GM12878 (cell line): ENCODE measurements at regions not wholly inside any gene's neighbourhood (a gene's known extent, or its start where the extent isn't known, plus 50 kb on each side); places are given as distances from the start of the nearest gene placed in this dataset.

ENCODE experiments used
- ATAC-seq: fragments of 200-7000 bp; cut with Tn5 transposase; 3 replicates; pipeline ENCODE4 v1.9.1; 2020; ENCODE audit warnings: mild to moderate bottlenecking, moderate library complexity
- BruUV-seq: library from RNA; stranded (reverse); fragments of 400-500 nt; replicated peaks from 2 replicates; lab custom pipeline; 2021; lab: Mats Ljungman, UMichigan
- CTCF ChIA-PET: fragments of 300-600 bp; sonication (Branson Sonifier 250); formaldehyde crosslinking; extraction: SDS; loops from one replicate; lab custom pipeline; 2021; ENCODE audit warnings: inconsistent platforms; lab: Yijun Ruan, JAX
- POLR2A ChIA-PET: fragments of 350-600 bp; formaldehyde crosslinking; extraction: SDS; loops from one replicate; lab custom pipeline; 2021; ENCODE audit warnings: inconsistent platforms; lab: Charles Lee
- RAD21 ChIA-PET: fragments of 300-600 bp; sonication (Branson Sonifier 250); formaldehyde crosslinking; loops from one replicate; lab custom pipeline; 2023; ENCODE audit warnings: antibody characterized with exemption; ENCODE audit not compliant: unreplicated experiment; lab: Charles Lee
- SMC1A ChIA-PET: fragments of 300-600 bp; sonication (Branson Sonifier 250); formaldehyde crosslinking; loops from one replicate; lab custom pipeline; 2023; ENCODE audit not compliant: unreplicated experiment, uncharacterized antibody; lab: Charles Lee
- DNase-seq: peaks from one replicate; pipeline ENCODE4 v3.0.0-alpha.2; 2011; ENCODE audit warnings: low read depth, low spot score
- FAIRE-seq: peaks from 3 replicates; lab custom pipeline; 2011; peaks lifted over from hg19 to GRCh38; lab: Jason Lieb, UNC
- H2AFZ ChIP-seq: 2 replicates; pipeline ENCODE4 v1.6.0; 2011; ENCODE audit warnings: low read depth, low read length, control low read depth; ENCODE audit not compliant: control insufficient read depth
- H3K27ac ChIP-seq: 2 replicates; pipeline ENCODE4 v1.5.1; 2011; ENCODE audit warnings: control low read depth; ENCODE audit not compliant: control insufficient read depth, insufficient read depth
- H3K27me3 ChIP-seq, 2 experiments: replicated peaks in 1 of 2; 2 replicates each; pipeline versions ENCODE4 v1.6.0 to v1.6.1; 2011; ENCODE audit warnings: low read length in 1 of 2; ENCODE audit not compliant: control insufficient read depth in 2 of 2, insufficient read depth in 2 of 2
- H3K36me3 ChIP-seq, 2 experiments: 2 replicates each; pipeline ENCODE4 v1.5.1; 2011; ENCODE audit warnings: low read length in 1 of 2; ENCODE audit not compliant: control insufficient read depth in 2 of 2, insufficient read depth in 2 of 2
- H3K4me1 ChIP-seq: 2 replicates; pipeline ENCODE4 v1.6.1; 2011; ENCODE audit warnings: mild to moderate bottlenecking, low read length, moderate library complexity, mixed read lengths; ENCODE audit not compliant: control insufficient read depth, insufficient read depth
- H3K4me2 ChIP-seq: 2 replicates; pipeline ENCODE4 v1.6.0; 2011; ENCODE audit warnings: control low read depth; ENCODE audit not compliant: control insufficient read depth, insufficient read depth
- H3K4me3 ChIP-seq: fragments of 200-600 bp; sonication (generic); 2 replicates; pipeline ENCODE4 v1.5.1; 2016
- H3K79me2 ChIP-seq: 2 replicates; pipeline ENCODE4 v1.6.0; 2011; ENCODE audit warnings: low read length; ENCODE audit not compliant: control insufficient read depth, insufficient read depth
- H3K9ac ChIP-seq: 2 replicates; pipeline ENCODE4 v1.8.0; 2011; ENCODE audit warnings: low read length, control low read depth, mixed read lengths; ENCODE audit not compliant: control insufficient read depth, insufficient read depth
- H3K9me3 ChIP-seq: replicated peaks from 3 replicates; pipeline ENCODE4 v1.5.1; 2011; ENCODE audit warnings: mild to moderate bottlenecking, low read length; ENCODE audit not compliant: control insufficient read depth, insufficient read depth
- H4K20me1 ChIP-seq: 2 replicates; pipeline ENCODE4 v1.6.0; 2011; ENCODE audit not compliant: control insufficient read depth, insufficient read depth
- ATF3 ChIP-seq: IDR thresholded peaks from 2 replicates; pipeline ENCODE4 v1.6.1; 2011; ENCODE audit warnings: low read depth, mild to moderate bottlenecking, low read length, moderate library complexity, borderline replicate concordance; ENCODE audit errors: extremely low read depth
- BMI1 ChIP-seq: fragments of 450-650 bp; IDR thresholded peaks from 2 replicates; pipeline ENCODE4 v1.6.1; 2016; ENCODE audit warnings: mild to moderate bottlenecking, moderate library complexity, borderline replicate concordance
- HDAC2 ChIP-seq: fragments of 200-600 bp; sonication (generic); IDR thresholded peaks from 2 replicates; pipeline ENCODE4 v1.6.1; 2017
- NR2C2 ChIP-seq: IDR thresholded peaks from 2 replicates; pipeline ENCODE4 v1.6.1; 2011; ENCODE audit warnings: borderline replicate concordance, low read depth; ENCODE audit not compliant: control insufficient read depth, insufficient read length
- SIX5 ChIP-seq: IDR thresholded peaks from 2 replicates; pipeline ENCODE4 v1.6.1; 2011; ENCODE audit warnings: mild to moderate bottlenecking, low read depth, low read length, moderate library complexity; ENCODE audit not compliant: severe bottlenecking
- SKIL ChIP-seq: fragments of 450-650 bp; IDR thresholded peaks from 2 replicates; pipeline ENCODE4 v1.6.1; 2017; ENCODE audit warnings: mild to moderate bottlenecking, low read depth, inconsistent platforms; ENCODE audit not compliant: poor library complexity, severe bottlenecking
- SREBF1 ChIP-seq: IDR thresholded peaks from 2 replicates; pipeline ENCODE4 v1.6.1; 2012; ENCODE audit warnings: mild to moderate bottlenecking, low read length
- USF1 ChIP-seq: IDR thresholded peaks from 2 replicates; pipeline ENCODE4 v1.6.1; 2011; ENCODE audit warnings: borderline replicate concordance, low read depth, mild to moderate bottlenecking, moderate library complexity, mixed read lengths, low read length; ENCODE audit not compliant: insufficient read depth; ENCODE audit errors: extremely low read length
- YBX1 ChIP-seq: fragments of 450-650 bp; IDR thresholded peaks from 2 replicates; pipeline ENCODE4 v1.6.1; 2016; ENCODE audit warnings: antibody characterized with exemption
- ZNF687 ChIP-seq: fragments of 450-650 bp; IDR thresholded peaks from 2 replicates; pipeline ENCODE4 v1.6.1; 2017; ENCODE audit warnings: mild to moderate bottlenecking, moderate library complexity
- WGBS: methylation state at CpG from one replicate; pipeline ENCODE4 v1.1.6; 2016; ENCODE audit warnings: low lambda C conversion rate; ENCODE audit not compliant: insufficient replicate concordance, insufficient coverage; ENCODE audit errors: missing lambda C conversion rate; 5-methylcytosine and 5-hydroxymethylcytosine counted together
- in situ Hi-C: fragments of 300-500 bp; cut with MboI; formaldehyde crosslinking; loops from 9 replicates; pipeline ENCODE4 v1.14.3; 2018; ENCODE audit warnings: mixed read lengths
- intact Hi-C: fragments of 100-400 bp; cut with micrococcal nuclease; formaldehyde crosslinking; loops from one replicate; pipeline ENCODE4 v1.14.2; 2022; ENCODE audit not compliant: unreplicated experiment

- no peak overlapping the region for H2AFZ ChIP-seq
- no peak for ATAC-seq
- BruUV-seq = no TSS peak
Measured at GRCh38 chr15:87582169-87582568, 674.4 kb downstream of the NTRK3 start.

GRCh38 chr15:87579537-87579936 lies 677.0 kb downstream of the NTRK3 start:
- Histone ChIP-seq H3K9ac (no peak overlapping the region), H3K4me2 (no peak overlapping the region), H3K36me3 (no peaks in the 10 kb centered on the region), H3K9me3 (no peaks in the 10 kb centered on the region), H3K27me3 (no peaks in the 10 kb centered on the region), H3K4me1 (no peaks in the 10 kb centered on the region), H3K4me3 (no peak overlapping the region), H4K20me1 (no peaks in the 10 kb centered on the region), H3K27ac (no peak overlapping the region), H2AFZ (no peak overlapping the region), H3K79me2 (no peaks in the 10 kb centered on the region)
- ChIA-PET SMC1A (no interaction called here), CTCF (no interaction called here), POLR2A (no interaction called here), RAD21 (no interaction called here)
- in situ Hi-C loops = no loop called here
- intact Hi-C loops = no loop called here
- no peak for FAIRE-seq
- no peak for DNase-seq
- no TSS peak for BruUV-seq
- no peak for ATAC-seq
- WGBS = 50% methylated on average over 9 of the region's 9 CpGs
- no peak for TF ChIP-seq YBX1
- no peak for TF ChIP-seq HDAC2
- no peak for TF ChIP-seq ZNF687
- TF ChIP-seq SKIL = no peak

More at GRCh38 chr15:87582169-87582568, 674.4 kb downstream of the NTRK3 start:
- H3K4me3 ChIP-seq = no peak overlapping the region
- SMC1A ChIA-PET = no interaction called here
- H3K4me1 ChIP-seq = no peaks in the 10 kb centered on the region
- DNase-seq (no peak), FAIRE-seq (no peak)
- CTCF ChIA-PET = no interaction called here
- 0% methylated on average over 3 of the region's 3 CpGs for WGBS
- intact Hi-C loops = no loop called here
- in situ Hi-C loops = no loop called here
- no peaks in the 10 kb centered on the region for H4K20me1 ChIP-seq
- H3K36me3 ChIP-seq = no peaks in the 10 kb centered on the region
- no peaks in the 10 kb centered on the region for H3K9me3 ChIP-seq
- no peak overlapping the region for H3K27ac ChIP-seq
- POLR2A ChIA-PET = no interaction called here
- no peak overlapping the region for H3K4me2 ChIP-seq
- RAD21 ChIA-PET = no interaction called here
- no peaks in the 10 kb centered on the region for H3K27me3 ChIP-seq
- no peak overlapping the region for H3K9ac ChIP-seq
- no peaks in the 10 kb centered on the region for H3K79me2 ChIP-seq
- TF ChIP-seq NR2C2 (no peak), USF1 (peak; percentile 46), SREBF1 (no peak), ATF3 (0 out of 2 replicates have a peak, but pooled peaks have one; percentile 9), SIX5 (peak; percentile 47), BMI1 (no peak)
